ENCODE measurements at regions not wholly inside any gene's neighbourhood (a gene's known extent, or its start where the extent isn't known, plus 50 kb on each side); places are given as distances from the start of the nearest gene placed in this dataset.

DNA sequence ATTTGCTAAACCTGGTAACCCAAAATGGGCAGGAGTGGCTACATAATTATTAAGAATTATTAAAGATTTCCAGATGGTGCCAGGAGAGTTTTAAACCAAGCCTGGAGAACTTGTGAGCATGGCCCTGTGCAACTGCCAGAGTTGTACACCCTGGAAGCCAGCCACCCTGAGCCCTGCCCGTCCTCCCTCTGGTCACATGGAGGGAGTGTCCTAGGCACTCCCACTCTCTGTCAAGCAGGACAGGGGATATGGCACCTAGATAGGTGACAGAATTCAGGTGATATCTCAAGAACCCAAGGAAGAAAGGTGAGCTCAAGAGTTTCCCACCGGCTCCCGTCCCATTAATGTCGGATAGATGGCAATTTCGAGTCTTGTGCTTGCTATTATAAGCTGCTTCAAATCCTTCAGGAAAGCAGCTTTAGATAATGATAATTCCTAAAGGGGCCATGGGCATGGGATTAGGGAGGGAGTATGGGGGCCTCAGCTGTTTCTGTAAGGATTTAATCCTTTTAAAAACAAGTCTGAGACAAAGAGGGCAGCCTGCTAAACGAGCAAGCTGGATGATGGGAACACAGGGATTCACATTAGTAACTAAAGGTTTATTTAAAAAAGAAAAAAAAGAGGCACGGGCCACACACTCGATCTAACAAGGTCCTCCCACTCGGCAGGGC lies 169.1 kb downstream of the BMP7 start:
- Mint-ChIP-seq H3K4me1 (peaks cover 2% of the 10 kb centered on the region), H3K9me3 (no peaks in the 10 kb centered on the region), H3K4me3 (no peak overlapping the region), H3K27ac (ENCODE audit: unreplicated experiment) (peak overlapping the region; percentile 35), H3K27me3 (ENCODE audit: low read depth) (peaks cover 3% of the 10 kb centered on the region), H3K36me3 (ENCODE audit: low read depth) (no peaks in the 10 kb centered on the region)
- TF ChIP-seq CTCF (conservative IDR thresholded peaks at IDR 0.05): no peak
- DNase-seq (ENCODE audit: low read depth, low spot score): no peak

DNA sequence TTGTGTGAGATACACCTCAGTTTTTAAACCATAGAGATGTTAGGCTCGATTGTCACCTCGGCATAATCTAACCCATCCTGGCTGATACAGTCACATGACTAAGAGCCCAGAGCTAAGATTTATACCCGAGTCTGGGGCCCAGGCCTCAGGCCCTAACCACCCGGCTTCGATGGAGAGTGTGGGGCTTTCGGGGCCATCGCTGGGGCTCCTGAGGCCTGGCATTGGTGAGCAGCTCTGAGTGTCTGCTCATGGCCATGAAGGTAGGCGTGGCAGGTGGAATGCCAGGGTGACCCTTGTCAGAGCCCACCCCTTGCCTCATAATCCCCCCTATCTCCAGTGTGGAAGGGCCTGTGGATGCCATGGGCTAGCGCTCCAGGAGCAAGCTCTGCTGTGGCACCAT lies 164.3 kb downstream of the BMP7 start:
- Mint-ChIP-seq H3K4me1 (no peaks in the 10 kb centered on the region), H3K27ac (ENCODE audit: unreplicated experiment) (no peak overlapping the region), H3K27me3 (ENCODE audit: low read depth) (peaks cover 3% of the 10 kb centered on the region), H3K4me3 (no peak overlapping the region), H3K9me3 (no peaks in the 10 kb centered on the region), H3K36me3 (ENCODE audit: low read depth) (no peaks in the 10 kb centered on the region)
- no peak for DNase-seq (ENCODE audit: low read depth, low spot score)
- TF ChIP-seq CTCF (conservative IDR thresholded peaks at IDR 0.05): no peak

DNA sequence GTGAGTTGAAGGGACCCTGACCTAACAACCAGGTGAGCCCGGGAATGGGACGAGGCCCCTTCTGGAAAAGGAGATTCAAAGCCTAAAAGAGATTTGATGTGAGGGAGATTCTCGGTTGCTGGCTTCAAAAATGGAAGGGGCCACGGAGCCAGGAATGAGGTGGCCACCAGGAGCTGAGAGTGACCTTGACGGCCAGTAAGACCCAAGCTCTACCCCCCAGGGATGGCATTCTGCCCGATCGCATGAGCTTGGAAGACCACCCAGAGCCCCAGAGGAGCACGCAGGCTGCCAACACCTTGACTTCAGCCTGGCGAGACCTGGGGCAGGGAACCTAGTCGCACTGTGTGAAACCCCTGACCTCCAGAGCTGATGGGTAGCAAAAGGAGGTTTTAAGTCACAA lies 163.9 kb downstream of the BMP7 start:
- no peak for DNase-seq (ENCODE audit: low read depth, low spot score)
- Mint-ChIP-seq H3K4me1 (no peaks in the 10 kb centered on the region), H3K4me3 (no peak overlapping the region), H3K27me3 (ENCODE audit: low read depth) (peaks cover 3% of the 10 kb centered on the region), H3K36me3 (ENCODE audit: low read depth) (no peaks in the 10 kb centered on the region), H3K9me3 (no peaks in the 10 kb centered on the region), H3K27ac (ENCODE audit: unreplicated experiment) (no peak overlapping the region)
- no peak for TF ChIP-seq CTCF (conservative IDR thresholded peaks at IDR 0.05)

GRCh38 chr20:57103146-57103800 lies 163.2 kb downstream of the BMP7 start:
- no peaks in the 10 kb centered on the region for H3K4me1 Mint-ChIP-seq
- H3K27ac Mint-ChIP-seq (ENCODE audit: unreplicated experiment): no peak overlapping the region
- DNase-seq (ENCODE audit: low read depth, low spot score): no peak
- no peaks in the 10 kb centered on the region for H3K9me3 Mint-ChIP-seq
- no peak for TF ChIP-seq CTCF (conservative IDR thresholded peaks at IDR 0.05)
- no peak overlapping the region for H3K4me3 Mint-ChIP-seq
- no peaks in the 10 kb centered on the region for H3K36me3 Mint-ChIP-seq (ENCODE audit: low read depth)
- peaks cover 3% of the 10 kb centered on the region for H3K27me3 Mint-ChIP-seq (ENCODE audit: low read depth)

DNA sequence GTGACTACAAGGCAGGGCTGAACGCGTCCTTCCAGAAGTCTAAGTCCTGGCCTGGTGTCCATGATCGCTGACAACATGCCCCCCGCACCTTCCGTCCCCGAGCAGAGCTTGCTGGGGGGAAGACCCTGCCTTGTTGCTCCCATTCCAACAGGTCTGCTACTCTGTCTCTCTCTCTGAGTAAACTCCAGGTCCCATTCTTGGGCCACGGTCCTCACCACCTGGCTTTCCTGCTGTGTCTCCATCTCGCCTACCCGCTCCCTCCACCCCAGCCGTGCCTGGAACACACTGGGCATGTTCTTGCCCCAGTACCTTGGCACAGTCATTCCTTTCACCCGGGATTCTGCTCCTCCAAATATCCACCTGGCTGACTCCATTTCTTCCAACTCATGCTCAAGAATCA lies 162.3 kb downstream of the BMP7 start:
- H3K27me3 Mint-ChIP-seq (ENCODE audit: low read depth): peaks cover 3% of the 10 kb centered on the region
- DNase-seq (ENCODE audit: low read depth, low spot score): no peak

More for the DNA sequence above, 162.3 kb downstream of the BMP7 start:
- Mint-ChIP-seq H3K4me3 (no peak overlapping the region), H3K27ac (ENCODE audit: unreplicated experiment) (no peak overlapping the region), H3K36me3 (ENCODE audit: low read depth) (no peaks in the 10 kb centered on the region), H3K4me1 (peaks cover 6% of the 10 kb centered on the region), H3K9me3 (no peaks in the 10 kb centered on the region)
- no peak for TF ChIP-seq CTCF (conservative IDR thresholded peaks at IDR 0.05)
